NT2/D1 (cell line): ENCODE measurements at regions not wholly inside any gene's neighbourhood (a gene's known extent, or its start where the extent isn't known, plus 50 kb on each side); places are given as distances from the start of the nearest gene placed in this dataset.

ENCODE experiments used
- SUZ12 ChIP-seq: IDR thresholded peaks from 2 replicates; pipeline ENCODE4 v1.6.1; 2011; ENCODE audit not compliant: insufficient read length, insufficient read depth; ENCODE audit errors: extremely low read depth
- YY1 ChIP-seq: IDR thresholded peaks from 2 replicates; pipeline ENCODE4 v1.6.1; 2011; ENCODE audit not compliant: insufficient read length, insufficient read depth
- ZNF274 ChIP-seq: IDR thresholded peaks from 2 replicates; pipeline ENCODE4 v1.6.1; 2011; ENCODE audit warnings: mild to moderate bottlenecking, low read depth, low read length

DNA sequence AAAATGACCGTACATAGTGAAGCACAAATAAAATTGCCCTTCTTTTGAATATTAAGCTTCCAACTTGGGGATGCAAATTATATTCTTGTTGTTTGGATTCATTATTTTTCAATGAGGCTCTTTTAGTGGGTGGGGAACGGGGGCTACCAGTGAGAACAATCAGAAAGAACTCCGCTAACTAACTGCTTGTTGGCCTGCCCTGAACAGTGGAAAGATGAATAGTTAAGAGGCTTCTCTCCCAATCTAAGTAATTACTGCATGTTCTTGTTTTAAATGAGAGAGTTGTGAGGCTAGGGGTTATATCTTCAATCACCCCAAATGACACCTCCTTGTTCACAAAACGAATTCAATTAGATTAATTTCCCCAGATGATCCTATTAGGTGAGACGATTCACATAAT is 322.0 kb downstream of the FAT3 start:
- no peak for TF ChIP-seq ZNF274
- no peak for TF ChIP-seq YY1
- TF ChIP-seq SUZ12: no peak
